G401 (cell line): ENCODE measurements at regions not wholly inside any gene's neighbourhood (a gene's known extent, or its start where the extent isn't known, plus 50 kb on each side); places are given as distances from the start of the nearest gene placed in this dataset.

Source experiments
- DNase-seq: peaks from one replicate; pipeline ENCODE4 v3.0.0-alpha.2; 2015; ENCODE audit warnings: low spot score
- in situ Hi-C: cut with HindIII; loops from 2 replicates; pipeline ENCODE4 v1.10.0; 2016; ENCODE audit warnings: low sequenced_read_pairs, mixed read lengths

GRCh38 chr11:98964146-98964545 lies 56.6 kb upstream of the CNTN5 start:
- in situ Hi-C loops, result no loop called here
- no peak for DNase-seq

- in situ Hi-C loops, result no loop called here
- DNase-seq, result no peak
These were observed 55.4 kb upstream of the CNTN5 start for GRCh38 chr11:98965358-98965757.

GRCh38 chr11:98965775-98966174 lies 55.0 kb upstream of the CNTN5 start:
- in situ Hi-C loops, result no loop called here

GRCh38 chr11:98967005-98967404 lies 53.7 kb upstream of the CNTN5 start:
- in situ Hi-C loops, result no loop called here
- no peak for DNase-seq

More at GRCh38 chr11:98965775-98966174, 55.0 kb upstream of the CNTN5 start:
- no peak for DNase-seq
